ENCODE measurements at regions not wholly inside any gene's neighbourhood (a gene's known extent, or its start where the extent isn't known, plus 50 kb on each side); places are given as distances from the start of the nearest gene placed in this dataset.

- peaks cover 15% of the 10 kb centered on the region for H3K27me3 Mint-ChIP-seq
- no peaks in the 10 kb centered on the region for H3K4me1 ChIP-seq (ENCODE audit: control insufficient read depth in 2 of 2, insufficient read depth in 2 of 2, low read length in 2 of 2)
- H3K27ac ChIP-seq (ENCODE audit: low read length in 2 of 2): no peak overlapping the region
- TF ChIP-seq EZH2 (IDR thresholded peaks at IDR 0.05; ENCODE audit: borderline replicate concordance, insufficient read depth, low read depth, low read length, poor library complexity, severe bottlenecking) (no peak), CTCF (IDR thresholded peaks at IDR 0.05) (no peak)
- no peak overlapping the region for H3K27ac Mint-ChIP-seq
- ChIA-PET CTCF (no interaction called here), POLR2A (no interaction called here)
- no peak overlapping the region for H3K4me3 ChIP-seq (ENCODE audit: control extremely low read depth in 1 of 5, extremely low read depth in 1 of 5, insufficient read depth in 1 of 5, low read depth in 2 of 5, low read length in 4 of 5)
- peaks cover 0 to 3% (median 0%) of the 10 kb centered on the region in 4 experiments for H3K27me3 ChIP-seq (replicated peaks in 1 of 4; ENCODE audit: control extremely low read depth in 1 of 4, control insufficient read depth in 3 of 4, insufficient read depth in 4 of 4, low read length in 3 of 4)
- intact Hi-C loops (cut with micrococcal nuclease): no loop called here
- no peaks in the 10 kb centered on the region for H3K9me3 Mint-ChIP-seq (ENCODE audit: insufficient read depth)
- no peak overlapping the region for H3K4me3 Mint-ChIP-seq
- no peak overlapping the region for H3K4me2 ChIP-seq (replicated peaks; ENCODE audit: low read depth, low read length, poor library complexity, severe bottlenecking)
- WGBS (ENCODE audit: insufficient coverage): 84% methylated on average over 13 of the region's 18 CpGs
- H3K4me1 Mint-ChIP-seq: no peaks in the 10 kb centered on the region
- H3K9ac ChIP-seq (ENCODE audit: low read length): no peak overlapping the region
- H4K20me1 ChIP-seq (ENCODE audit: control insufficient read depth, insufficient read depth, low read length, poor library complexity, severe bottlenecking): no peaks in the 10 kb centered on the region
- no peaks in the 10 kb centered on the region for H3K36me3 ChIP-seq (replicated peaks in 1 of 2; ENCODE audit: control extremely low read depth in 1 of 2, control insufficient read depth in 1 of 2, extremely low read depth in 1 of 2, insufficient read depth in 2 of 2, low read length in 1 of 2)
- H2AFZ ChIP-seq (ENCODE audit: insufficient read depth, low read depth, low read length, poor library complexity, severe bottlenecking): no peak overlapping the region
- DNase-seq (no peak), ATAC-seq (ENCODE audit: low read depth) (no peak)
- no peaks in the 10 kb centered on the region for H3K79me2 ChIP-seq (ENCODE audit: control insufficient read depth, insufficient read depth, low read length)
- no peaks in the 10 kb centered on the region for H3K9me3 ChIP-seq (ENCODE audit: control extremely low read depth in 1 of 3, control insufficient read depth in 2 of 3, insufficient read depth in 1 of 3, low read length in 2 of 3)
Measured at GRCh38 chr10:2145926-2146478, 408.7 kb upstream of the ADARB2 start.

GRCh38 chr10:2145491-2145890 lies 408.2 kb upstream of the ADARB2 start:
- TF ChIP-seq EZH2 (IDR thresholded peaks at IDR 0.05; ENCODE audit: borderline replicate concordance, insufficient read depth, low read depth, low read length, poor library complexity, severe bottlenecking): no peak
- no peak for TF ChIP-seq CTCF (IDR thresholded peaks at IDR 0.05)
- intact Hi-C loops (cut with micrococcal nuclease): no loop called here
- Histone ChIP-seq H3K4me1 (ENCODE audit: control insufficient read depth in 2 of 2, insufficient read depth in 2 of 2, low read length in 2 of 2) (no peaks in the 10 kb centered on the region), H3K9ac (ENCODE audit: low read length) (no peak overlapping the region), H3K79me2 (ENCODE audit: control insufficient read depth, insufficient read depth, low read length) (no peaks in the 10 kb centered on the region), H3K9me3 (ENCODE audit: control extremely low read depth in 1 of 3, control insufficient read depth in 2 of 3, insufficient read depth in 1 of 3, low read length in 2 of 3) (no peaks in the 10 kb centered on the region), H2AFZ (ENCODE audit: insufficient read depth, low read depth, low read length, poor library complexity, severe bottlenecking) (no peak overlapping the region), H3K27ac (ENCODE audit: low read length in 2 of 2) (no peak overlapping the region), H3K4me2 (replicated peaks; ENCODE audit: low read depth, low read length, poor library complexity, severe bottlenecking) (no peak overlapping the region), H3K27me3 (replicated peaks in 1 of 4; ENCODE audit: control extremely low read depth in 1 of 4, control insufficient read depth in 3 of 4, insufficient read depth in 4 of 4, low read length in 3 of 4) (peaks cover 0 to 3% (median 0%) of the 10 kb centered on the region in 4 experiments), H3K36me3 (replicated peaks in 1 of 2; ENCODE audit: control extremely low read depth in 1 of 2, control insufficient read depth in 1 of 2, extremely low read depth in 1 of 2, insufficient read depth in 2 of 2, low read length in 1 of 2) (no peaks in the 10 kb centered on the region), H3K4me3 (ENCODE audit: control extremely low read depth in 1 of 5, extremely low read depth in 1 of 5, insufficient read depth in 1 of 5, low read depth in 2 of 5, low read length in 4 of 5) (no peak overlapping the region), H4K20me1 (ENCODE audit: control insufficient read depth, insufficient read depth, low read length, poor library complexity, severe bottlenecking) (no peaks in the 10 kb centered on the region)
- Mint-ChIP-seq H3K9me3 (ENCODE audit: insufficient read depth) (no peaks in the 10 kb centered on the region), H3K4me1 (no peaks in the 10 kb centered on the region), H3K27ac (no peak overlapping the region), H3K4me3 (no peak overlapping the region), H3K27me3 (peaks cover 18% of the 10 kb centered on the region)
- CTCF ChIA-PET: no interaction called here
- ATAC-seq (ENCODE audit: low read depth): no peak
- WGBS (ENCODE audit: insufficient coverage): 40% methylated on average over 4 of the region's 7 CpGs
- no peak for DNase-seq
- POLR2A ChIA-PET: no interaction called here

Data from B cell (primary cell).